ENCODE measurements at regions not wholly inside any gene's neighbourhood (a gene's known extent, or its start where the extent isn't known, plus 50 kb on each side); places are given as distances from the start of the nearest gene placed in this dataset.

- DNase-seq: no peak
Measured at GRCh38 chr20:24739746-24740145, 209.3 kb upstream of the CST7 start.

GRCh38 chr20:24741493-24742072 is 207.5 kb upstream of the CST7 start:
- no peak for DNase-seq

- DNase-seq: no peak
Measured at GRCh38 chr20:24742436-24742835, 206.6 kb upstream of the CST7 start.

- DNase-seq: no peak
Measured at GRCh38 chr20:24742989-24743388, 206.1 kb upstream of the CST7 start.

GRCh38 chr20:24743641-24744040 is 205.4 kb upstream of the CST7 start:
- DNase-seq: no peak

GRCh38 chr20:24744747-24745146 is 204.3 kb upstream of the CST7 start:
- DNase-seq: no peak

GRCh38 chr20:24745206-24745605 is 203.9 kb upstream of the CST7 start:
- no peak for DNase-seq

- no peak for DNase-seq
Measured at GRCh38 chr20:24745617-24746350, 203.3 kb upstream of the CST7 start.

- DNase-seq: no peak
Measured at GRCh38 chr20:24746351-24746685, 202.8 kb upstream of the CST7 start.

- DNase-seq: no peak
Measured at GRCh38 chr20:24747010-24747712, 201.9 kb upstream of the CST7 start.

- no peak for DNase-seq
Measured at GRCh38 chr20:24747881-24748595, 201.0 kb upstream of the CST7 start.

GRCh38 chr20:24751551-24751950 is 197.5 kb upstream of the CST7 start:
- no peak for DNase-seq

- DNase-seq: no peak
Measured at GRCh38 chr20:24752612-24753011, 196.5 kb upstream of the CST7 start.

- DNase-seq: no peak
Measured at GRCh38 chr20:24753130-24753529, 195.9 kb upstream of the CST7 start.

GRCh38 chr20:24754691-24755090 is 194.4 kb upstream of the CST7 start:
- DNase-seq: no peak

GRCh38 chr20:24755411-24755922 is 193.6 kb upstream of the CST7 start:
- DNase-seq: no peak

GRCh38 chr20:24756292-24757025 is 192.6 kb upstream of the CST7 start:
- DNase-seq: no peak

- no peak for DNase-seq
Measured at GRCh38 chr20:24761220-24762065, 187.6 kb upstream of the CST7 start.

- DNase-seq: no peak
Measured at GRCh38 chr20:24762371-24762770, 186.7 kb upstream of the CST7 start.

- DNase-seq: no peak
Measured at GRCh38 chr20:24762791-24763350, 186.2 kb upstream of the CST7 start.

- no peak for DNase-seq
Measured at GRCh38 chr20:24763386-24764026, 185.6 kb upstream of the CST7 start.
